K562 (cell line): ENCODE measurements at regions not wholly inside any gene's neighbourhood (a gene's known extent, or its start where the extent isn't known, plus 50 kb on each side); places are given as distances from the start of the nearest gene placed in this dataset.
"Not testable (repeated sequence)": the region's sequence is repeated elsewhere in the genome, so short reads cannot be mapped to it uniquely, and the experiment has no call there.

Source experiments
- ATAC-seq: fragments of 200-7000 bp; cut with Tn5 transposase; 3 replicates; pipeline ENCODE4 v1.9.1; 2020; ENCODE audit warnings: moderate library complexity
- BruUV-seq: library from RNA; stranded (reverse); fragments of 400-500 nt; replicated peaks from 2 replicates; lab custom pipeline; 2021; lab: Mats Ljungman, UMichigan
- CTCF ChIA-PET: fragments of 300-600 bp; formaldehyde crosslinking; extraction: SDS; loops from one replicate; lab custom pipeline; 2021; ENCODE audit warnings: low intra/inter-chr PET ratio; lab: Yijun Ruan, JAX
- POLR2A ChIA-PET: fragments of 300-600, 350-650 bp; sonication (Branson Sonifier 250); formaldehyde crosslinking; extraction: SDS; loops from one replicate; lab custom pipeline; 2021; ENCODE audit warnings: antibody characterized with exemption, inconsistent platforms; lab: Yijun Ruan, JAX
- DNase-seq, 4 experiments: peaks; one replicate each; pipeline versions ENCODE4 v3.0.0 to v3.0.0-alpha.2; 2011 to 2018; ENCODE audit warnings: low spot score in 3 of 4, mixed read lengths in 3 of 4; ENCODE audit errors: extremely low read depth in 1 of 4
- FAIRE-seq: peaks from 2 replicates; lab custom pipeline; 2011; peaks lifted over from hg19 to GRCh38; lab: Jason Lieb, UNC
- H2AFZ ChIP-seq: 2 replicates; pipeline ENCODE4 v1.6.0; 2011; ENCODE audit warnings: low read depth, low read length, control low read depth, inconsistent platforms
- H3K27ac ChIP-seq: fragments of 200-600 bp; 3 replicates; pipeline ENCODE4 v1.8.0; 2011; ENCODE audit warnings: low read depth, mild to moderate bottlenecking, control low read depth, inconsistent platforms, low read length, moderate library complexity, mixed read lengths; ENCODE audit errors: extremely low read depth
- H3K27me3 ChIP-seq, 2 experiments: fragments of 300-600 bp in 1 of 2; 2 replicates in 1 of 2; 3 replicates in 1 of 2; pipeline versions ENCODE4 v1.6.0 to v1.8.0; 2011; ENCODE audit warnings: inconsistent platforms in 2 of 2, low read length in 2 of 2, mild to moderate bottlenecking in 1 of 2, mixed read lengths in 1 of 2, moderate library complexity in 1 of 2; ENCODE audit not compliant: control insufficient read depth in 2 of 2, insufficient read depth in 2 of 2
- H3K36me3 ChIP-seq: fragments of 300-600 bp; 3 replicates; pipeline ENCODE4 v1.8.0; 2011; ENCODE audit warnings: mild to moderate bottlenecking, low read length, inconsistent platforms; ENCODE audit not compliant: control insufficient read depth, insufficient read depth
- H3K4me1 ChIP-seq, 2 experiments: fragments of 200-600 bp in 1 of 2; replicated peaks in 1 of 2; 2 replicates in 1 of 2; 3 replicates in 1 of 2; pipeline versions ENCODE4 v1.5.1 to v1.8.0; 2011; ENCODE audit warnings: inconsistent platforms in 2 of 2, low read length in 2 of 2, mild to moderate bottlenecking in 1 of 2, mixed read lengths in 1 of 2, moderate library complexity in 1 of 2; ENCODE audit not compliant: control insufficient read depth in 2 of 2, insufficient read depth in 2 of 2
- H3K4me2 ChIP-seq: 2 replicates; pipeline ENCODE4 v1.6.1; 2011; ENCODE audit warnings: low read length, control low read depth, inconsistent platforms, mixed read lengths; ENCODE audit not compliant: insufficient read depth
- H3K4me3 ChIP-seq: fragments of 200-600 bp; sonication (generic), shearing (Covaris generic); 2 replicates; pipeline ENCODE4 v1.5.1; 2016; ENCODE audit warnings: control low read depth, inconsistent platforms
- H3K79me2 ChIP-seq: fragments of 200-600 bp; 3 replicates; pipeline ENCODE4 v1.8.0; 2011; ENCODE audit warnings: low read length, inconsistent platforms; ENCODE audit not compliant: control insufficient read depth, insufficient read depth
- H3K9ac ChIP-seq, 2 experiments: 2 replicates each; pipeline versions ENCODE4 v1.6.0 to v1.6.1; 2011; ENCODE audit warnings: low read depth in 2 of 2, low read length in 2 of 2, control low read depth in 1 of 2, inconsistent platforms in 1 of 2, mild to moderate bottlenecking in 1 of 2, mixed read lengths in 1 of 2; ENCODE audit not compliant: insufficient read depth in 1 of 2
- H3K9me1 ChIP-seq: one replicate; pipeline ENCODE4 v1.6.0; 2011; ENCODE audit warnings: inconsistent platforms, mild to moderate bottlenecking, low read length, moderate library complexity; ENCODE audit not compliant: control insufficient read depth, insufficient read depth
- H3K9me3 ChIP-seq: replicated peaks from 2 replicates; pipeline ENCODE4 v1.5.1; 2011; ENCODE audit warnings: low read depth, low read length, inconsistent platforms; ENCODE audit not compliant: control insufficient read depth, insufficient read depth
- H4K20me1 ChIP-seq: replicated peaks from 2 replicates; pipeline ENCODE4 v1.6.1; 2011; ENCODE audit warnings: low read length, inconsistent platforms, mixed read lengths; ENCODE audit not compliant: control insufficient read depth, insufficient read depth
- WGBS: fragments of 100-300 bp; shearing (Covaris generic); methylation state at CpG from one replicate; pipeline ENCODE4 v1.1.6; 2016; ENCODE audit warnings: low coverage, mixed read lengths; ENCODE audit not compliant: insufficient coverage; ENCODE audit errors: missing lambda C conversion rate; 5-methylcytosine and 5-hydroxymethylcytosine counted together
- in situ Hi-C: fragments of 300-500 bp; cut with MboI; formaldehyde crosslinking; loops from 4 replicates; pipeline ENCODE4 v1.15.0; 2018; ENCODE audit warnings: inconsistent platforms, mixed read lengths
- intact Hi-C: fragments of 100-400 bp; cut with micrococcal nuclease; formaldehyde crosslinking; loops from 2 replicates; pipeline ENCODE4 v1.14.2; 2022
- TF ChIP-seq, protein P1 (sequence below), 3 experiments: fragments of 200-800 bp in 1 of 3; fragments of 250-450 bp in 1 of 3; fragments of 450-650 bp in 1 of 3; sonication (Bioruptor Pico) in 1 of 3; sonication (Bioruptor generic) in 1 of 3; formaldehyde crosslinking in 1 of 3; IDR thresholded peaks; 2 replicates each; pipeline versions ENCODE4 v1.6.1 to v1.8.0; 2016 to 2022; ENCODE audit warnings: mild to moderate bottlenecking in 2 of 3, missing genetic modification characterization in 2 of 3, missing compliant biosample characterization in 1 of 3, moderate library complexity in 1 of 3

DNA sequence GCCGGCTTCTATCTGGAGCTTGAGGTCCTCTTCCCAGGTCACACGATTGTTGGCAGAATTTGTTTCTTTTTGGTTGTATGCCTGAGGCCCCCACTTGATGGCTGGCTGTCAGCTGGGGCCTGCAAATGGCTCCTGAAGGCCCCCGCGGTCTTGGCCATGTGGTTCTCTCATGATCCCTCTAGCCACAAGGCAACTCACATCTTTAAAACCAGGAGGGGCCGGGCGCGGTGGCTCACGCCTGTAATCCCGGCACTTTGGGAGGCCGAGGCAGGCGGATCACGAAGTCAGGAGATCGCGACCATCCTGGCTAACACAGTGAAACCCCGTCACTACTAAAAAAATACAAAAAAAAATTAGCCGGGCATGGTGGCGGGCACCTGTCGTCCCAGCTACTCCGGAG lies 443.6 kb downstream of the DOK5 start:
- 3% methylated on average over 15 of the region's 19 CpGs for WGBS
- POLR2A ChIA-PET, H3K27ac ChIP-seq, H3K4me3 ChIP-seq, in situ Hi-C loops, H3K9me3 ChIP-seq, H3K36me3 ChIP-seq, FAIRE-seq, intact Hi-C loops, H3K79me2 ChIP-seq, BruUV-seq, H2AFZ ChIP-seq, H3K27me3 ChIP-seq, H3K9me1 ChIP-seq, H3K4me2 ChIP-seq, H4K20me1 ChIP-seq, H3K9ac ChIP-seq, DNase-seq, CTCF ChIA-PET, H3K4me1 ChIP-seq, ATAC-seq: not testable (repeated sequence)
- TF ChIP-seq, protein P1, sequence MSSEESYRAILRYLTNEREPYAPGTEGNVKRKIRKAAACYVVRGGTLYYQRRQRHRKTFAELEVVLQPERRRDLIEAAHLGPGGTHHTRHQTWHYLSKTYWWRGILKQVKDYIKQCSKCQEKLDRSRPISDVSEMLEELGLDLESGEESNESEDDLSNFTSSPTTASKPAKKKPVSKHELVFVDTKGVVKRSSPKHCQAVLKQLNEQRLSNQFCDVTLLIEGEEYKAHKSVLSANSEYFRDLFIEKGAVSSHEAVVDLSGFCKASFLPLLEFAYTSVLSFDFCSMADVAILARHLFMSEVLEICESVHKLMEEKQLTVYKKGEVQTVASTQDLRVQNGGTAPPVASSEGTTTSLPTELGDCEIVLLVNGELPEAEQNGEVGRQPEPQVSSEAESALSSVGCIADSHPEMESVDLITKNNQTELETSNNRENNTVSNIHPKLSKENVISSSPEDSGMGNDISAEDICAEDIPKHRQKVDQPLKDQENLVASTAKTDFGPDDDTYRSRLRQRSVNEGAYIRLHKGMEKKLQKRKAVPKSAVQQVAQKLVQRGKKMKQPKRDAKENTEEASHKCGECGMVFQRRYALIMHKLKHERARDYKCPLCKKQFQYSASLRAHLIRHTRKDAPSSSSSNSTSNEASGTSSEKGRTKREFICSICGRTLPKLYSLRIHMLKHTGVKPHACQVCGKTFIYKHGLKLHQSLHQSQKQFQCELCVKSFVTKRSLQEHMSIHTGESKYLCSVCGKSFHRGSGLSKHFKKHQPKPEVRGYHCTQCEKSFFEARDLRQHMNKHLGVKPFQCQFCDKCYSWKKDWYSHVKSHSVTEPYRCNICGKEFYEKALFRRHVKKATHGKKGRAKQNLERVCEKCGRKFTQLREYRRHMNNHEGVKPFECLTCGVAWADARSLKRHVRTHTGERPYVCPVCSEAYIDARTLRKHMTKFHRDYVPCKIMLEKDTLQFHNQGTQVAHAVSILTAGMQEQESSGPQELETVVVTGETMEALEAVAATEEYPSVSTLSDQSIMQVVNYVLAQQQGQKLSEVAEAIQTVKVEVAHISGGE (CRISPR knock-in tag; IDR thresholded peaks at IDR 0.05): peak in 1 of 3 experiments; percentile 72; a peak in 2 of 6 replicates
